Body of pancreas (tissue), 4 donors: ENCODE measurements at regions not wholly inside any gene's neighbourhood (a gene's known extent, or its start where the extent isn't known, plus 50 kb on each side); places are given as distances from the start of the nearest gene placed in this dataset.

Experiments used
- POLR2A ChIP-seq, 3 donors: fragments of 450-650 bp; IDR thresholded peaks; one replicate each; pipeline ENCODE4 v1.6.1; 2016; ENCODE audit warnings: antibody characterized with exemption in 3 of 3, mild to moderate bottlenecking in 2 of 3
- TF ChIP-seq, protein P1 (sequence below), 7 experiments: fragments of 450-650 bp in 4 of 7; fragments of 200-600 bp in 3 of 7; sonication (generic) in 3 of 7; IDR thresholded peaks; one replicate each; pipeline ENCODE4 v1.5.1; 2016 to 2019; ENCODE audit warnings: antibody characterized with exemption in 7 of 7

DNA sequence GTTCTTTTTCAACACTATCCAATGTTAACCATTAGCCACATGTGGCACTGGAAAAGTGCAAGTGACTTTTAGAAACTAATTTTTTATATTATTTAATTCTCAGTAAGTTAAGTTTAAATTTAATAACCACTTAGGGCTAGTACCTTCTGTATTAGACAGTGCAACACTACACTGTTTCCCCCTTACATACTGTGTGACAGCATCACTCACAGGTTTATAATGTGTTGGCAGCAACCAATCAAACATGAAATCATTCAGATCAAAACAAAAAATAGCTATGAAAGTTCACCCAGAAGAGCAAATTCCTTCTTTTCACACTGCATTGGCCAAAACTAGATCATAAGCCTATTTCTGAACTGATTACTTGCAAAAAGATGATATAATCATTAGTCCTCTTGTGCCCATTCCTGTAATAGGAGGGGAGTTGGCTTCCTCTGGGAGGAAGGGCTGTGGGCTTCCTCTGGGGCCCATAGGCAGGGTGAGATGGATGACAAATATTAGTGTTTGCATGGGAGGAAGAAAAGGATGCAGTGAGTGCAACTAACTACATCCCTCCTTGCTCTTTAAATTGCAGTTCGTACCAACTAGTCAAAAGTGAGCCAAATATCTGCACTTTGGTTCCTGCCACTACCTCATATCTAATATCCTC is 708.1 kb upstream of the RGMB start:
- TF ChIP-seq POLR2A (IDR thresholded peaks at IDR 0.05), result no peak
- TF ChIP-seq, protein P1, sequence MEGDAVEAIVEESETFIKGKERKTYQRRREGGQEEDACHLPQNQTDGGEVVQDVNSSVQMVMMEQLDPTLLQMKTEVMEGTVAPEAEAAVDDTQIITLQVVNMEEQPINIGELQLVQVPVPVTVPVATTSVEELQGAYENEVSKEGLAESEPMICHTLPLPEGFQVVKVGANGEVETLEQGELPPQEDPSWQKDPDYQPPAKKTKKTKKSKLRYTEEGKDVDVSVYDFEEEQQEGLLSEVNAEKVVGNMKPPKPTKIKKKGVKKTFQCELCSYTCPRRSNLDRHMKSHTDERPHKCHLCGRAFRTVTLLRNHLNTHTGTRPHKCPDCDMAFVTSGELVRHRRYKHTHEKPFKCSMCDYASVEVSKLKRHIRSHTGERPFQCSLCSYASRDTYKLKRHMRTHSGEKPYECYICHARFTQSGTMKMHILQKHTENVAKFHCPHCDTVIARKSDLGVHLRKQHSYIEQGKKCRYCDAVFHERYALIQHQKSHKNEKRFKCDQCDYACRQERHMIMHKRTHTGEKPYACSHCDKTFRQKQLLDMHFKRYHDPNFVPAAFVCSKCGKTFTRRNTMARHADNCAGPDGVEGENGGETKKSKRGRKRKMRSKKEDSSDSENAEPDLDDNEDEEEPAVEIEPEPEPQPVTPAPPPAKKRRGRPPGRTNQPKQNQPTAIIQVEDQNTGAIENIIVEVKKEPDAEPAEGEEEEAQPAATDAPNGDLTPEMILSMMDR (IDR thresholded peaks at IDR 0.05), result no peak
